ENCODE measurements at regions not wholly inside any gene's neighbourhood (a gene's known extent, or its start where the extent isn't known, plus 50 kb on each side); places are given as distances from the start of the nearest gene placed in this dataset.
"Not testable (repeated sequence)": the region's sequence is repeated elsewhere in the genome, so short reads cannot be mapped to it uniquely, and the experiment has no call there.

DNA sequence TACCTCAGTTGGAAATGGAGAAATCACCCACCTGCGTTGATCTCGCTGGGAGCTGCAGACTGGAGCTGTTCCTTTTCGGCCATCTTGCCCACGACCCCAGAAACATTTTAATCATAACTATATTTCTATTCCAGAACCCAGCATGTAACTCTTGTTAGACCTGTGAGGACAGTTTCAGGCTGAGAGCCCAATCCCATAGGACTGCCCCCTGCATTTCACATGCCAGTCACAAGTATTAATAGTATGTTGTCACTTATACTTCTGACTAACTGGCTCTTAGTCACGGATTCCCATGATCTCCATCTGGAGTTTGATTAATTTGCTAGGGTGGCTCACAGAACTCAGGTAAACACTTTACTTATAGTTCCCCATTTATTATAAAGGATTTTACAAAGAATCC is 60.6 kb upstream of the PRNP start:
- Histone ChIP-seq H2AFZ (ENCODE audit: low read length) (no peak overlapping the region), H3K9ac (ENCODE audit: low read length) (no peak overlapping the region), H3K27ac (ENCODE audit: low read depth, low read length, poor library complexity, severe bottlenecking) (no peak overlapping the region), H3K9me3 (ENCODE audit: low read length) (no peaks in the 10 kb centered on the region), H3K79me2 (ENCODE audit: insufficient read depth, low read length) (no peaks in the 10 kb centered on the region), H3K4me3 (ENCODE audit: low read depth, low read length, poor library complexity, severe bottlenecking) (no peak overlapping the region), H4K20me1 (ENCODE audit: insufficient read depth, low read length) (no peaks in the 10 kb centered on the region), H3K4me1 (ENCODE audit: insufficient read depth, low read length, severe bottlenecking) (no peaks in the 10 kb centered on the region), H3K9me2 (ENCODE audit: low read depth, low read length) (no peaks in the 10 kb centered on the region), H3K4me2 (ENCODE audit: low read length) (no peak overlapping the region), H3K27me3 (ENCODE audit: insufficient read depth, low read length) (no peaks in the 10 kb centered on the region), H3K36me3 (ENCODE audit: insufficient read depth, low read length) (no peaks in the 10 kb centered on the region), H3F3A (ENCODE audit: insufficient read depth, low read length) (no peaks in the 10 kb centered on the region)
- TF ChIP-seq EZH2 (IDR thresholded peaks at IDR 0.05; ENCODE audit: borderline replicate concordance, low read length), result no peak
- TF ChIP-seq, protein P1, sequence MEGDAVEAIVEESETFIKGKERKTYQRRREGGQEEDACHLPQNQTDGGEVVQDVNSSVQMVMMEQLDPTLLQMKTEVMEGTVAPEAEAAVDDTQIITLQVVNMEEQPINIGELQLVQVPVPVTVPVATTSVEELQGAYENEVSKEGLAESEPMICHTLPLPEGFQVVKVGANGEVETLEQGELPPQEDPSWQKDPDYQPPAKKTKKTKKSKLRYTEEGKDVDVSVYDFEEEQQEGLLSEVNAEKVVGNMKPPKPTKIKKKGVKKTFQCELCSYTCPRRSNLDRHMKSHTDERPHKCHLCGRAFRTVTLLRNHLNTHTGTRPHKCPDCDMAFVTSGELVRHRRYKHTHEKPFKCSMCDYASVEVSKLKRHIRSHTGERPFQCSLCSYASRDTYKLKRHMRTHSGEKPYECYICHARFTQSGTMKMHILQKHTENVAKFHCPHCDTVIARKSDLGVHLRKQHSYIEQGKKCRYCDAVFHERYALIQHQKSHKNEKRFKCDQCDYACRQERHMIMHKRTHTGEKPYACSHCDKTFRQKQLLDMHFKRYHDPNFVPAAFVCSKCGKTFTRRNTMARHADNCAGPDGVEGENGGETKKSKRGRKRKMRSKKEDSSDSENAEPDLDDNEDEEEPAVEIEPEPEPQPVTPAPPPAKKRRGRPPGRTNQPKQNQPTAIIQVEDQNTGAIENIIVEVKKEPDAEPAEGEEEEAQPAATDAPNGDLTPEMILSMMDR (IDR thresholded peaks at IDR 0.05; ENCODE audit: low read length), result no peak

DNA sequence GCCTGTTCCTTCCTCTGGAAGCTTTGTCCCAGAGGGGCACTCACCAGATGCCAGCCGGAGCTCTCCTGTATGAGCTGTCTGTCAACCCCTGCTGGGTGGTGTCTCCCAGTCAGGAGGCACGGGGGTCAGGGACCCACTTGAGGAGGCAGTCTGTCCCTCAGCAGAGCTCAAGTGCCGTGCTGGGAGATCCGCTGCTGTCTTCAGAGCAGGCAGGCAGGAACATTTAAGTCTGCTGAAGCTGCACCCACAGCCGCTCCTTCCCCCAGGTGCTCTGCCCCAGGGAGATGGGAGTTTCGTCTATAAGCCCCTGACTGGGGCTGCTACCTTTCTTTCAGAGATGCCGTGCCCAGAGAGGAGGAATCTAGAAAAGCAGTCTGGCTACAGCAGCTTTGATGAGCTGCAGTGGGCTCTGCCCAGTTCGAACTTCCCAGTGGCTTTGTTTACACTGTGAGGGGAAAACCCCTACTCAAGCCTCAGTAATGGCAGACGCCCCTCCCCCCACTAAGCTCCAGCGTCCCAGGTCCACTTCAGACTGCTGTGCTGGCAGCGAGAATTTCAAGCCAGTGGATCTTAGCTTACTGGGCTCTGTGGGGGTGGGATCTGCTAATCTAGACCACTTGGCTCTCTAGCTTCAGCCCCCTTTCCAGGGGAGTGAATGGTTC is 61.5 kb upstream of the PRNP start:
- H3K36me3 ChIP-seq (ENCODE audit: insufficient read depth, low read length); H3K27ac ChIP-seq (ENCODE audit: low read depth, low read length, poor library complexity, severe bottlenecking); H3K27me3 ChIP-seq (ENCODE audit: insufficient read depth, low read length); H3K9ac ChIP-seq (ENCODE audit: low read length); H4K20me1 ChIP-seq (ENCODE audit: insufficient read depth, low read length); H2AFZ ChIP-seq (ENCODE audit: low read length); H3K9me3 ChIP-seq (ENCODE audit: low read length); H3F3A ChIP-seq (ENCODE audit: insufficient read depth, low read length); H3K4me3 ChIP-seq (ENCODE audit: low read depth, low read length, poor library complexity, severe bottlenecking); H3K79me2 ChIP-seq (ENCODE audit: insufficient read depth, low read length); H3K9me2 ChIP-seq (ENCODE audit: low read depth, low read length); H3K4me2 ChIP-seq (ENCODE audit: low read length); H3K4me1 ChIP-seq (ENCODE audit: insufficient read depth, low read length, severe bottlenecking): not testable (repeated sequence)

DNA sequence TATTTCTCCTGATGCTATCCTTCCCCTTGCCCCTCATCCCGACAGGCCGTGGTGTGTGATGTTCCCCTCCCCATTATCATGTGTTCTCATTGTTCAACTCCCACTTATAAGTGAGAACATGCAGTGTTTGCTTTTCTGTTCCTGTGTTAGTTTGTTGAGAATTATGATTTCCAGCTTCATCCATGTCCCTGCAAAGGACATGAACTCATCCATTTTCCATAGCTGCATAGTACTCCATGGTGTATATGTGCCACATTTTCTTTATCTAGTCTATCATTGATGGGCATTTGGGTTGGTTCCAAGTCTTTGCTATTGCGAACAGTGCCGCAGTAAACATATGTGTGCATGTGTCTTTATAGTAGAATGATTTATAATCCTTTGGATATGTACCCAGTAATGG is 67.1 kb upstream of the PRNP start:
- not testable (repeated sequence) for H3K4me2 ChIP-seq (ENCODE audit: low read length); H3K27ac ChIP-seq (ENCODE audit: low read depth, low read length, poor library complexity, severe bottlenecking); H4K20me1 ChIP-seq (ENCODE audit: insufficient read depth, low read length); H3K9me2 ChIP-seq (ENCODE audit: low read depth, low read length); H3F3A ChIP-seq (ENCODE audit: insufficient read depth, low read length); H2AFZ ChIP-seq (ENCODE audit: low read length); H3K4me1 ChIP-seq (ENCODE audit: insufficient read depth, low read length, severe bottlenecking); H3K4me3 ChIP-seq (ENCODE audit: low read depth, low read length, poor library complexity, severe bottlenecking); H3K9me3 ChIP-seq (ENCODE audit: low read length); H3K9ac ChIP-seq (ENCODE audit: low read length); H3K36me3 ChIP-seq (ENCODE audit: insufficient read depth, low read length); H3K79me2 ChIP-seq (ENCODE audit: insufficient read depth, low read length)
- peaks cover 17% of the 10 kb centered on the region; the same call in 1 of the 2 replicates for H3K27me3 ChIP-seq (ENCODE audit: insufficient read depth, low read length)

DNA sequence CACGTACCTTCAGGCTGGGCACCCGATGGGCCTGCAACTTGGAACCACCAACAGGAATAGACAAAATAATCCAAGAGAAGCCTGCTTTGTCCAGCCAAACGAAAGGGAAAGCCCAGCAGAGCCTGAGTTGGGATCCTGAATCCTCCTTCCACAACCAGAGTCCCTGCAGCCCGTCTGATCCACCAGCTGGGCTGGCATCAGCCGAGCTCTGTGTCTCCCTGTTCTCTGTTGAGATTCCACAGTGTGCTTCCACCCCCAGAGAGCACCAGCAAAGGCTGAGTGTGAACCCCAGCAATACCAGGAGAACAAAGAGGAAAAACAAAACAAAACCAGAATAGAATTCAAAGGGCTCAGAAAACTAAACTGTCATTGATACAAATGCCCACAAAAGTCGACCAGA is 68.8 kb upstream of the PRNP start:
- Histone ChIP-seq H3K4me3 (ENCODE audit: low read depth, low read length, poor library complexity, severe bottlenecking) (no peak overlapping the region), H3K36me3 (ENCODE audit: insufficient read depth, low read length) (no peaks in the 10 kb centered on the region; the same call in 1 of the 2 replicates), H3K27ac (ENCODE audit: low read depth, low read length, poor library complexity, severe bottlenecking) (no peak overlapping the region), H3K4me2 (ENCODE audit: low read length) (no peak overlapping the region), H3K79me2 (ENCODE audit: insufficient read depth, low read length) (no peaks in the 10 kb centered on the region), H3K4me1 (ENCODE audit: insufficient read depth, low read length, severe bottlenecking) (peaks cover 5% of the 10 kb centered on the region), H4K20me1 (ENCODE audit: insufficient read depth, low read length) (no peaks in the 10 kb centered on the region), H3K9ac (ENCODE audit: low read length) (no peak overlapping the region), H3K9me3 (ENCODE audit: low read length) (0 out of 2 replicates have a peak, but pooled peaks cover 7% of the 10 kb centered on the region), H3K9me2 (ENCODE audit: low read depth, low read length) (no peaks in the 10 kb centered on the region), H2AFZ (ENCODE audit: low read length) (no peak overlapping the region), H3K27me3 (ENCODE audit: insufficient read depth, low read length) (peaks cover 17% of the 10 kb centered on the region; the same call in 1 of the 2 replicates), H3F3A (ENCODE audit: insufficient read depth, low read length) (no peaks in the 10 kb centered on the region)
- no peak for TF ChIP-seq EZH2 (IDR thresholded peaks at IDR 0.05; ENCODE audit: borderline replicate concordance, low read length)
- TF ChIP-seq, protein P1 (IDR thresholded peaks at IDR 0.05; ENCODE audit: low read length), result no peak
